ENCODE measurements at regions not wholly inside any gene's neighbourhood (a gene's known extent, or its start where the extent isn't known, plus 50 kb on each side); places are given as distances from the start of the nearest gene placed in this dataset.
"Not testable (repeated sequence)": the region's sequence is repeated elsewhere in the genome, so short reads cannot be mapped to it uniquely, and the experiment has no call there.

- H3K56ac ChIP-seq (replicated peaks; ENCODE audit: insufficient read length, low read depth, low read length); CTCF ChIA-PET (ENCODE audit: partially characterized antibody); POLR2A ChIA-PET (ENCODE audit: partially characterized antibody); H4K5ac ChIP-seq (ENCODE audit: insufficient read length, low read depth, low read length); H2BK120ac ChIP-seq (replicated peaks; ENCODE audit: low read depth, low read length); H3K18ac ChIP-seq (ENCODE audit: extremely low read depth, low read length); H2BK20ac ChIP-seq (ENCODE audit: low read length); H3K79me2 ChIP-seq (ENCODE audit: control insufficient read depth in 1 of 2, insufficient read depth in 2 of 2, low read length in 2 of 2); H3K9ac ChIP-seq (replicated peaks in 1 of 4; ENCODE audit: extremely low read depth in 1 of 4, low read depth in 3 of 4, low read length in 3 of 4); H3K4ac ChIP-seq (replicated peaks; ENCODE audit: insufficient read length, low read depth, low read length); H3K27ac ChIP-seq (ENCODE audit: low read depth, low read length); H3K4me2 ChIP-seq (ENCODE audit: insufficient read depth in 1 of 2, low read depth in 2 of 2, low read length in 2 of 2); H2BK5ac ChIP-seq (ENCODE audit: low read depth, low read length); H3K23ac ChIP-seq (ENCODE audit: insufficient read length); H2BK12ac ChIP-seq (ENCODE audit: low read depth, low read length); FAIRE-seq; H3K27me3 ChIP-seq (replicated peaks in 1 of 4; ENCODE audit: control insufficient read depth in 3 of 4, extremely low read depth in 1 of 4, insufficient read depth in 3 of 4, low read length in 3 of 4); H3K14ac ChIP-seq (ENCODE audit: insufficient read length); H4K91ac ChIP-seq (replicated peaks; ENCODE audit: insufficient read length, low read length); H3K9me3 ChIP-seq (ENCODE audit: insufficient read depth in 2 of 2, low read depth in 1 of 2, low read length in 1 of 2); H2BK15ac ChIP-seq (ENCODE audit: low read length); H3K23me2 ChIP-seq (ENCODE audit: low read depth, low read length); H3K36me3 ChIP-seq (ENCODE audit: control insufficient read depth in 2 of 4, insufficient read depth in 4 of 4, low read length in 3 of 4); H4K20me1 ChIP-seq (replicated peaks in 1 of 2; ENCODE audit: control insufficient read depth in 1 of 2, insufficient read depth in 2 of 2, low read length in 2 of 2); H3K79me1 ChIP-seq (ENCODE audit: low read depth, low read length); H2AK5ac ChIP-seq (ENCODE audit: low read depth, low read length); H4K8ac ChIP-seq (ENCODE audit: extremely low read depth, insufficient read depth, low read length); H2AFZ ChIP-seq (ENCODE audit: low read length); H3K4me3 ChIP-seq (ENCODE audit: extremely low read depth in 1 of 4, insufficient read depth in 2 of 4, low read depth in 3 of 4, low read length in 4 of 4); H3K4me1 ChIP-seq (replicated peaks in 1 of 4; ENCODE audit: control insufficient read depth in 3 of 4, insufficient read depth in 4 of 4, low read length in 3 of 4); DNase-seq (ENCODE audit: low read depth in 1 of 2, low spot score in 2 of 2): not testable (repeated sequence)
- 0 out of 4 replicates have a peak, but pooled peaks of 1 of the 2 experiments have one; percentile 7 for TF ChIP-seq RAD21 (IDR thresholded peaks at IDR 0.05 in 1 of 2, conservative IDR thresholded peaks at IDR 0.05 in 1 of 2; ENCODE audit: low read depth in 2 of 2, low read length in 2 of 2)
- 100% methylated on average over 1 of the region's 1 CpG; no CpG with 5 or more reads in 1 of the 2 experiments for WGBS, 2 experiments (ENCODE audit: extremely low coverage in 1 of 2, insufficient coverage in 1 of 2, insufficient read length in 1 of 2, insufficient replicate concordance in 2 of 2, low coverage in 1 of 2, low lambda C conversion rate in 2 of 2, missing lambda C conversion rate in 1 of 2)
Observed at GRCh38 chr9:42368279-42368881, 184.9 kb downstream of the SPATA31A6 start.

- H4K5ac ChIP-seq (ENCODE audit: insufficient read length, low read depth, low read length); H3K18ac ChIP-seq (ENCODE audit: extremely low read depth, low read length); DNase-seq (ENCODE audit: low read depth in 1 of 2, low spot score in 2 of 2); H4K8ac ChIP-seq (ENCODE audit: extremely low read depth, insufficient read depth, low read length); H3K9ac ChIP-seq (replicated peaks in 1 of 4; ENCODE audit: extremely low read depth in 1 of 4, low read depth in 3 of 4, low read length in 3 of 4); H3K79me2 ChIP-seq (ENCODE audit: control insufficient read depth in 1 of 2, insufficient read depth in 2 of 2, low read length in 2 of 2); CTCF ChIA-PET (ENCODE audit: partially characterized antibody); H3K56ac ChIP-seq (replicated peaks; ENCODE audit: insufficient read length, low read depth, low read length); H3K27ac ChIP-seq (ENCODE audit: low read depth, low read length); H4K20me1 ChIP-seq (replicated peaks in 1 of 2; ENCODE audit: control insufficient read depth in 1 of 2, insufficient read depth in 2 of 2, low read length in 2 of 2); H2BK5ac ChIP-seq (ENCODE audit: low read depth, low read length); H2BK12ac ChIP-seq (ENCODE audit: low read depth, low read length); H3K23me2 ChIP-seq (ENCODE audit: low read depth, low read length); H3K9me3 ChIP-seq (ENCODE audit: insufficient read depth in 2 of 2, low read depth in 1 of 2, low read length in 1 of 2); H3K36me3 ChIP-seq (ENCODE audit: control insufficient read depth in 2 of 4, insufficient read depth in 4 of 4, low read length in 3 of 4); H4K91ac ChIP-seq (replicated peaks; ENCODE audit: insufficient read length, low read length); H3K4me3 ChIP-seq (ENCODE audit: extremely low read depth in 1 of 4, insufficient read depth in 2 of 4, low read depth in 3 of 4, low read length in 4 of 4); H3K4me2 ChIP-seq (ENCODE audit: insufficient read depth in 1 of 2, low read depth in 2 of 2, low read length in 2 of 2); H3K4me1 ChIP-seq (replicated peaks in 1 of 4; ENCODE audit: control insufficient read depth in 3 of 4, insufficient read depth in 4 of 4, low read length in 3 of 4); H3K23ac ChIP-seq (ENCODE audit: insufficient read length); FAIRE-seq; H2BK120ac ChIP-seq (replicated peaks; ENCODE audit: low read depth, low read length); H3K79me1 ChIP-seq (ENCODE audit: low read depth, low read length); H3K4ac ChIP-seq (replicated peaks; ENCODE audit: insufficient read length, low read depth, low read length); POLR2A ChIA-PET (ENCODE audit: partially characterized antibody); H3K14ac ChIP-seq (ENCODE audit: insufficient read length); H2BK20ac ChIP-seq (ENCODE audit: low read length); H2AFZ ChIP-seq (ENCODE audit: low read length); H2AK5ac ChIP-seq (ENCODE audit: low read depth, low read length); H2BK15ac ChIP-seq (ENCODE audit: low read length); H3K27me3 ChIP-seq (replicated peaks in 1 of 4; ENCODE audit: control insufficient read depth in 3 of 4, extremely low read depth in 1 of 4, insufficient read depth in 3 of 4, low read length in 3 of 4): not testable (repeated sequence)
- WGBS, 2 experiments (ENCODE audit: extremely low coverage in 1 of 2, insufficient coverage in 1 of 2, insufficient read length in 1 of 2, insufficient replicate concordance in 2 of 2, low coverage in 1 of 2, low lambda C conversion rate in 2 of 2, missing lambda C conversion rate in 1 of 2) = 100% methylated on average over 2 of the region's 3 CpGs; no CpG with 5 or more reads in 1 of the 2 experiments
Observed at GRCh38 chr9:42370172-42370571, 186.7 kb downstream of the SPATA31A6 start.
